K562 (cell line): ENCODE measurements at regions not wholly inside any gene's neighbourhood (a gene's known extent, or its start where the extent isn't known, plus 50 kb on each side); places are given as distances from the start of the nearest gene placed in this dataset.
A peak's percentile ranks its signal among the peaks of the same experiment; 100 is the strongest.

ENCODE experiments used
- CAMTA2 ChIP-seq: fragments of 250-450 bp; sonication (Bioruptor Pico); conservative IDR thresholded peaks from 2 replicates; pipeline ENCODE4 v1.5.1; 2022
- FIP1L1 ChIP-seq: fragments of 200-400 bp; formaldehyde crosslinking; IDR thresholded peaks from 2 replicates; pipeline ENCODE4 v1.6.1; 2018; ENCODE audit warnings: mild to moderate bottlenecking, low read depth, low read length; ENCODE audit not compliant: poor library complexity, severe bottlenecking
- FOXM1 ChIP-seq, 2 experiments: fragments of 450-650 bp in 1 of 2; sonication (generic) in 1 of 2; formaldehyde crosslinking in 1 of 2; IDR thresholded peaks; 2 replicates each; pipeline versions ENCODE4 v1.6.1 to v1.9.0; 2017 to 2022; ENCODE audit warnings: low read depth in 2 of 2, mild to moderate bottlenecking in 2 of 2, missing genetic modification reagents in 1 of 2, moderate library complexity in 1 of 2
- GTF2B ChIP-seq: IDR thresholded peaks from 2 replicates; pipeline ENCODE4 v1.6.1; 2011; ENCODE audit not compliant: insufficient read length; ENCODE audit errors: extremely low read depth
- HMGXB4 ChIP-seq: sonication (generic); formaldehyde crosslinking; IDR thresholded peaks from 2 replicates; pipeline ENCODE4 v1.8.1; 2023; ENCODE audit warnings: mild to moderate bottlenecking, missing genetic modification reagents
- KAT2B ChIP-seq: IDR thresholded peaks from one replicate; pipeline ENCODE4 v1.6.1; 2012; ENCODE audit warnings: low read depth, mild to moderate bottlenecking, control low read depth, inconsistent platforms, low read length, moderate library complexity
- KLF10 ChIP-seq: fragments of 250-450 bp; sonication (Bioruptor Pico); IDR thresholded peaks from 2 replicates; pipeline ENCODE4 v1.6.1; 2021; ENCODE audit warnings: matching md5 sums
- MEF2D ChIP-seq: conservative IDR thresholded peaks from 2 replicates; pipeline ENCODE4 v1.6.1; 2016; ENCODE audit warnings: low read depth, missing genetic modification characterization, missing compliant biosample characterization
- MITF ChIP-seq: IDR thresholded peaks from 2 replicates; pipeline ENCODE4 v1.6.1; 2014; ENCODE audit warnings: antibody characterized with exemption
- NR2C2 ChIP-seq, 2 experiments: fragments of 200-800 bp in 1 of 2; sonication (Bioruptor generic) in 1 of 2; sonication (generic) in 1 of 2; formaldehyde crosslinking in 1 of 2; IDR thresholded peaks; 2 replicates each; pipeline versions ENCODE4 v1.6.1 to v1.8.0; 2016 to 2022; ENCODE audit warnings: mild to moderate bottlenecking in 1 of 2, missing compliant biosample characterization in 1 of 2, missing genetic modification characterization in 1 of 2, missing genetic modification reagents in 1 of 2
- RBM14 ChIP-seq: fragments of 200-400 bp; formaldehyde crosslinking; IDR thresholded peaks from 2 replicates; pipeline ENCODE4 v1.6.1; 2018; ENCODE audit warnings: low read depth, mild to moderate bottlenecking, low read length, moderate library complexity, borderline replicate concordance; ENCODE audit not compliant: insufficient read depth
- STAG1 ChIP-seq: sonication (generic); formaldehyde crosslinking; IDR thresholded peaks from 2 replicates; pipeline ENCODE4 v1.5.0; 2020; ENCODE audit warnings: missing genetic modification reagents, borderline replicate concordance
- TCF3 ChIP-seq: sonication (generic); formaldehyde crosslinking; IDR thresholded peaks from 2 replicates; pipeline ENCODE4 v1.4.0; 2020; ENCODE audit warnings: mild to moderate bottlenecking, missing genetic modification reagents
- TFAM ChIP-seq: fragments of 250-450 bp; sonication (Bioruptor Pico); conservative IDR thresholded peaks from 2 replicates; pipeline ENCODE4 v1.5.0; 2021; ENCODE audit warnings: mild to moderate bottlenecking, moderate library complexity
- U2AF1 ChIP-seq: fragments of 200-400 bp; formaldehyde crosslinking; optimal IDR thresholded peaks from 2 replicates; pipeline ENCODE3; 2017; ENCODE audit warnings: mild to moderate bottlenecking, low read depth, low read length, moderate library complexity
- ZBTB7A ChIP-seq: IDR thresholded peaks from 2 replicates; pipeline ENCODE4 v1.6.1; 2011; ENCODE audit warnings: low read depth, mild to moderate bottlenecking, low read length, moderate library complexity, borderline replicate concordance; ENCODE audit not compliant: control insufficient read depth
- ZNF146 ChIP-seq: IDR thresholded peaks from one replicate; pipeline ENCODE4 v1.6.1; 2018; ENCODE audit warnings: missing compliant biosample characterization; ENCODE audit not compliant: unreplicated experiment
- ZNF253 ChIP-seq: fragments of 250-450 bp; sonication (Bioruptor Pico); conservative IDR thresholded peaks from 2 replicates; pipeline ENCODE4 v1.6.1; 2021; ENCODE audit warnings: mild to moderate bottlenecking
- ZNF282 ChIP-seq: sonication (generic); formaldehyde crosslinking; IDR thresholded peaks from 2 replicates; pipeline ENCODE4 v1.8.1; 2023; ENCODE audit warnings: missing genetic modification reagents
- ZNF384 ChIP-seq: IDR thresholded peaks from 2 replicates; pipeline ENCODE4 v1.6.1; 2012; ENCODE audit warnings: low read depth, low read length, improper control_type of control experiment
- ZNF57 ChIP-seq: fragments of 450-650 bp; formaldehyde crosslinking; IDR thresholded peaks from 2 replicates; pipeline ENCODE4 v1.4.0; 2020; ENCODE audit warnings: mild to moderate bottlenecking, moderate library complexity
- ZNF695 ChIP-seq: fragments of 450-650 bp; formaldehyde crosslinking; IDR thresholded peaks from 2 replicates; pipeline ENCODE4 v1.4.0; 2020; ENCODE audit warnings: mild to moderate bottlenecking, moderate library complexity
- ZNF766 ChIP-seq: fragments of 200-800 bp; sonication (Bioruptor generic); conservative IDR thresholded peaks from 2 replicates; pipeline ENCODE4 v1.6.1; 2016; ENCODE audit warnings: missing genetic modification characterization, missing compliant biosample characterization
- ZSCAN29 ChIP-seq: fragments of 450-650 bp; IDR thresholded peaks from 2 replicates; pipeline ENCODE4 v1.6.1; 2017

GRCh38 chr7:25495342-25496250 is 267.3 kb upstream of the NPVF start (continued):
- TF ChIP-seq HMGXB4 (CRISPR knock-in tag) (no peak), TFAM (CRISPR knock-in tag) (no peak), ZNF253 (CRISPR knock-in tag) (no peak), ZNF57 (no peak), STAG1 (CRISPR knock-in tag) (no peak), KAT2B (no peak), KLF10 (no peak), ZNF384 (no peak), TCF3 (CRISPR knock-in tag) (peak; percentile 99), NR2C2 (CRISPR knock-in tag; IDR thresholded peaks at IDR 0.05) (no peak), NR2C2 (tag; IDR thresholded peaks at IDR 0.05) (peak; percentile 63), U2AF1 (no peak), FOXM1 (IDR thresholded peaks at IDR 0.05; ENCODE audit: low read depth) (peak; percentile 84; the same call in 1 of the 2 replicates), FOXM1 (CRISPR knock-in tag; IDR thresholded peaks at IDR 0.05; ENCODE audit: low read depth) (no peak), RBM14 (no peak), MITF (peak; percentile 96), ZNF695 (no peak), ZNF146 (CRISPR knock-in tag) (no peak), MEF2D (tag) (no peak), ZBTB7A (no peak), ZNF282 (no peak), CAMTA2 (CRISPR knock-in tag) (no peak), ZSCAN29 (no peak), GTF2B (no peak), FIP1L1 (no peak), ZNF766 (peak; percentile 51; the same call in 1 of the 2 replicates)
